ENCODE measurements at regions not wholly inside any gene's neighbourhood (a gene's known extent, or its start where the extent isn't known, plus 50 kb on each side); places are given as distances from the start of the nearest gene placed in this dataset.
A peak's percentile ranks its signal among the peaks of the same experiment; 100 is the strongest.

- DNase-seq (ENCODE audit: low spot score) = peak; percentile 27
Measured at GRCh38 chr12:87793131-87793530, 236.1 kb downstream of the C12orf50 start.

GRCh38 chr12:87784350-87784749, 244.9 kb downstream of the C12orf50 start:
- DNase-seq (ENCODE audit: low spot score) = no peak

- DNase-seq (ENCODE audit: low spot score) = no peak
Measured at GRCh38 chr12:87783467-87783866, 245.7 kb downstream of the C12orf50 start.

- no peak for DNase-seq (ENCODE audit: low spot score)
Measured at GRCh38 chr12:87782838-87783237, 246.4 kb downstream of the C12orf50 start.

GRCh38 chr12:87779858-87780498, 249.2 kb downstream of the C12orf50 start:
- DNase-seq (ENCODE audit: low spot score) = no peak

GRCh38 chr12:87779016-87779415, 250.2 kb downstream of the C12orf50 start:
- DNase-seq (ENCODE audit: low spot score) = no peak

- no peak for DNase-seq (ENCODE audit: low spot score)
Measured at GRCh38 chr12:87778065-87778464, 251.1 kb downstream of the C12orf50 start.

- DNase-seq (ENCODE audit: low spot score) = no peak
Measured at GRCh38 chr12:87775784-87776183, 253.4 kb downstream of the C12orf50 start.

GRCh38 chr12:87775051-87775450, 254.2 kb downstream of the C12orf50 start:
- DNase-seq (ENCODE audit: low spot score) = no peak

- no peak for DNase-seq (ENCODE audit: low spot score)
Measured at GRCh38 chr12:87772401-87772800, 256.8 kb downstream of the C12orf50 start.

GRCh38 chr12:87768501-87769287, 260.5 kb downstream of the C12orf50 start:
- DNase-seq (ENCODE audit: low spot score) = no peak

GRCh38 chr12:87766044-87766443, 263.2 kb downstream of the C12orf50 start:
- no peak for DNase-seq (ENCODE audit: low spot score)

GRCh38 chr12:87760943-87761342, 268.3 kb downstream of the C12orf50 start:
- no peak for DNase-seq (ENCODE audit: low spot score)

- DNase-seq (ENCODE audit: low spot score) = no peak
Measured at GRCh38 chr12:87758271-87758670, 270.9 kb downstream of the C12orf50 start.

GRCh38 chr12:87756721-87757120, 272.5 kb downstream of the C12orf50 start:
- DNase-seq (ENCODE audit: low spot score) = no peak

GRCh38 chr12:87756111-87756510, 273.1 kb downstream of the C12orf50 start:
- peak; percentile 19 for DNase-seq (ENCODE audit: low spot score)

GRCh38 chr12:87728931-87729593, 300.1 kb downstream of the C12orf50 start:
- DNase-seq (ENCODE audit: low spot score) = no peak

GRCh38 chr12:87720967-87721366, 308.2 kb downstream of the C12orf50 start:
- no peak for DNase-seq (ENCODE audit: low spot score)

GRCh38 chr12:87704374-87704773, 324.8 kb downstream of the C12orf50 start:
- no peak for DNase-seq (ENCODE audit: low spot score)

GRCh38 chr12:87690236-87690810, 338.9 kb downstream of the C12orf50 start:
- DNase-seq (ENCODE audit: low spot score) = no peak

GRCh38 chr12:87689196-87689595, 340.0 kb downstream of the C12orf50 start:
- no peak for DNase-seq (ENCODE audit: low spot score)

GRCh38 chr12:87687362-87687761, 341.8 kb downstream of the C12orf50 start:
- no peak for DNase-seq (ENCODE audit: low spot score)

GRCh38 chr12:87685696-87686095, 343.5 kb downstream of the C12orf50 start:
- no peak for DNase-seq (ENCODE audit: low spot score)
